Brain pericyte (primary cell): ENCODE measurements at regions not wholly inside any gene's neighbourhood (a gene's known extent, or its start where the extent isn't known, plus 50 kb on each side); places are given as distances from the start of the nearest gene placed in this dataset.
A peak's percentile ranks its signal among the peaks of the same experiment; 100 is the strongest.

Experiments used
- DNase-seq: peaks from one replicate; pipeline ENCODE4 v3.0.0-alpha.2; 2012; ENCODE audit warnings: low read depth, low spot score

DNA sequence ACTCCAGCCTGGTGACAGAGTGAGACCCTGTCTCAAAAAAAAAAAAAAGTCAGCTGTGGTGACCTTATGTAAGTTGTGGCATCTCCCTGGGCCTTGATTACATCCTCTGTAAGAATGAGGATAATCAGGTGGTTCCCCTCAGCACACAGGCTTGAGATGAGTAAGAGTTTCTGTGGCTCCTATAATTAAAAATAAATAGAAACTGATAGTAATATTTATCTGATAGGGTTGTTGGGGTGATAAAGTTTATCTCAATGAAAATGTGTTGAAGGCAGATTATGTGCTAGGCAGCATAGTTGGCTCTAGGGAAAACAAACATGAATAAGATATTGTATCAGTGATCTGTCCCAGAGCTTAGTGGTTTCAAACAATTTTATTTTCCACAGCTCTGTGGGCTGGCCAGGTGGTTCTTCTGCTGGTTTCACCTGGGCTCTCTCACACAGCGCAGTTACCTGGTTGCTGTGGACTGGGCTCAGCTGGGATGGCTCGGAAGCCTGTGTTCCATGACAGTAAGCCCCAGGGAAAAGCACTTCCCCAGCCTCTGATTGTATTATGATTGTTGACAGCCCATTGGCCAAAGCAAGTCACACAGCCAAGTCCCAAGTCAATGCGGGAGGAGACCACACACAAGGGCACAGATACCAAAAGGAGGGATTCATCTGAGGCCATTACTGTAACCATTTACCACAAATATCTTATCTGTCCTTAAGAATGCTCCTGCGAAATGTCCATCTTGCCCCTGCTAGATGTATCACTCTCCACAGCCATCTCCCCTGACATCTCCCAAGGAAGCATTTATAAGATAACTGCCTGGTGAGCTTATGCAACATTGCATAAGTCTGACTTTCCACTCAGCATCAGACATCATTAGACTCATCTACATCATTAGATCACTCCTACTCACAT, 151.7 kb downstream of the NUAK1 start:
- DNase-seq = no peak

DNA sequence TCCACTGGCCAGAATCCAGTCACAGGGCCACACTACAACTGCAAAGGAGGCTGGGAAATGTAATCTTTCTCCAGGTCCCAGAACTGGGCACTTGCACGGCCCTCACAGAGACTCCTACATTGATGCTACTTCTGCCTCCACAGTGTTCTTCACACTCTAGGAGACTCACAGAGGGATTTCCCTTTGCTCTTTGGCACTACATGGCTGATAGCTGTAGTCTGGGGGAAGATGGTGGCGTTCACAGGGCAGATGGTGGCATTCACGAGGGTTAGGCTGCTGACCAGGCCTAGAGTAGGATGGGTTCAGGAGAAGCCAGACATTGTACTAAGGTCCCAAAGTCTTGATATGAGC, 151.1 kb downstream of the NUAK1 start:
- no peak for DNase-seq

DNA sequence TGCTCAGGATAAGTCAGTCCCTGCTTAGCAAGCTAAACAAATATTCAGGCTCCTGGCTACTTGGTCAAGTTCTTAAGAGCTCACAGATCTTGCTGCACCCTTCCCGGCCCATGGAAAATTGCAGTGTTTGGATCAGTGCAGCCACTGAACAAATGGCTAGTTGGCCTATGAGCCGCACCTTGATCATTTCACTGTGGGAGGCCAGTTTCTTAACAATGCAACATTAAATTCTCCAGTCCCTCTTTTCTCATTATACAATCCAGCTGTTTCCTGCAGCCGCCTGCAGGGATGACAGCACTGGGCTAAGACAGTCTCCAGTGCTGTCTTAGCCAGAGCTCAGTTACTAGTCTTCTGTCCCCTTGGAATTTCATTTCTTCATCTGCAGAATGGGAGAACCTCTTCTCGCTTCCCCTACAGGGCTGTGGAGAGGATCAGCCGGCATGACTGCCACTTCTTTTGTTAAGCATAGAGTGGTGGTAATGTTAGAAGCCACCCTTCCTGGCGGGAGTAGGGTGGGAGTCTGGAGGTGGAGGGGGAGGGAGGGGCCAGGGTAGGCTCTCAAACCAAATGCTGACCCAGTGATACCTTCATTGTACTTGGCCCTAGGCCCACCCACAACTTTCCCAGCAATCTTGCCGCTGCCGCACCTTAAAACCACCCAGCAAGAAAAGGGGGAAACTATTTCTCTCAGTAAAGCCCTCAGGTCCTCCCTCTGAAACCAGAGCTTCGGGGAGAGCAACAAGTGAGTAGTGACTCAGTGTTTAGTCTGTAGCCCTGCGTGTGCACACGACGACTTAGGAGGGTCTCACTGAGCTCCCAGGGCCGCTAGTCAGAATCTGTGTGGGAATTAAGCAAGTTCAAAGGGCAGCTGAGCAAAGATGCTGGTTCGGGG, 145.7 kb downstream of the NUAK1 start:
- DNase-seq = no peak

DNA sequence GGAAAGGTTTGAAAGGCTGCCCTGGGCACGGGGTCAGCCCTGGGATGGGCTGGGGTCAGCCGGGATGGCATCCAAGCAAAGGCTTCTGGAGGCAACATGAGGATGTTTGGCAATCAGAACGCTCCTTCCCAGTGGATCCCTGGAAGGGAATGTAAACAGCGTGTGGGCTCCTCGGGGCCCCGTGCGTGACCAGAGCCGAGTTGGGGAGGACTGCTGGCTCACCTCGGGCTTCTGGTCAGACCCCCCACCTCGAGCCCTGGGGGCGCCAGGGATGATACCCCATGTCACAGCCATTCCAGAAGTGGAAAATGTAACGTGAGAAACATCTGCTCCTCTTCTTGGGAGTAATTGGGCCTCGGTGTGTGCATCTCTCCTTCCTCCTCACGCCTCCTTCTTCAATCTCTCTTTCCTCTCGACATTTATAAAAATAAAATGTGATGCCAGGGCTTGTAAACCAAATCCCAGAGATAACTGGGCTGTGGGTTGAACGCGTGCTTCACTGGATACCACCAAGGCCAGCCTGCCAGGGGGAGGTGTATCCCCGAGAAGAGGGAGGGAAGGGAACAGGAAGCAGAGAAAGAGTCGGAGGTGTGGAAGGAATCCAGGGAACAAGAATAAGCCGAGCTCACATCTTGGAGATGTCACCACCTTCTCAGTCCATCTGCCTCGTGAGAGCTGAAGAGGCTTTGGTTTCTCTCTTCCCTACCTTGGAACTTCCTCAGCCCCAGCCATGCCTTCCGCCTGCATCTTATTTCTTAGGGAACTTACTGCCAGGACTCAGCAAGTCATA, 144.8 kb downstream of the NUAK1 start:
- DNase-seq = no peak

DNA sequence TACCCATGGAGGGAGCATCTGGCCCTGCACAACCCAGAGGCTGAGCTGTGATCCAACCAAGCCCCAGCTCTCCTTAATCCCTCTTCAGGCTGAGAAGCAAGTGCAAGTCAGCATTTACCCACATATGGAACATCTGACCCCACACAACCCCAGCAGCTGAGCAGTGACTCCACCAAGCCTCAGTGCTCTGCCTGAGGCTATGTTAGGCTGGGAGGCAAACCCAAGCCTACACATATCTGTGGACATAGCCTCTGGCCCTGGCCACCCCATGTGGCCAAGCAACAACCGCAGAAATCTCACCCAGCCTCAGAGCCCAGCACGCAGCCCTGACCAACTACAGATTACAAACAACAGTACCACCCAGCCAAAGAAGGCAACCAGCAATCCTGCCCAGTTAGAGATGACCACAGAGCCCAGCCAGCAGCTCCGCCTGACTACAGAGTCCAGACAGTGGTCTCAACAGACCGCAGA, 142.8 kb downstream of the NUAK1 start:
- DNase-seq = peak; percentile 55

DNA sequence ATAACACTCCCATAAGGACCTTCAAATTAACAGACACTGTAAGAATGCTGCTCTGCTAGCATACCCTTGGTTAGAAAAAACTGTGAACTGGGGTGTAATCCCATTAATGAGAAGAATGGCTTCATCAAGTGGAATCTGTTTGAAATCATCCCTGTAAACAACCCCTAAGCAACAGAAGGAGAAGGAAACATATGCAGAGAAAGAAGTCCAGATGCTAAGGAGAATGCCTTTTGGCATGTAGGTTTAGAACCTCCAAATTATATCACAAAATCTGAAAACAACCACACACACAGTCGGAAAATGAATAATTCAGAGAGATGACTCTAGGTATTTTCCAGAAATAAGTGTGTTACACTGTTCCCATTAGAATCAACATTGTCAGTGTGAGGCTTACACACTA, 140.2 kb downstream of the NUAK1 start:
- DNase-seq = no peak

DNA sequence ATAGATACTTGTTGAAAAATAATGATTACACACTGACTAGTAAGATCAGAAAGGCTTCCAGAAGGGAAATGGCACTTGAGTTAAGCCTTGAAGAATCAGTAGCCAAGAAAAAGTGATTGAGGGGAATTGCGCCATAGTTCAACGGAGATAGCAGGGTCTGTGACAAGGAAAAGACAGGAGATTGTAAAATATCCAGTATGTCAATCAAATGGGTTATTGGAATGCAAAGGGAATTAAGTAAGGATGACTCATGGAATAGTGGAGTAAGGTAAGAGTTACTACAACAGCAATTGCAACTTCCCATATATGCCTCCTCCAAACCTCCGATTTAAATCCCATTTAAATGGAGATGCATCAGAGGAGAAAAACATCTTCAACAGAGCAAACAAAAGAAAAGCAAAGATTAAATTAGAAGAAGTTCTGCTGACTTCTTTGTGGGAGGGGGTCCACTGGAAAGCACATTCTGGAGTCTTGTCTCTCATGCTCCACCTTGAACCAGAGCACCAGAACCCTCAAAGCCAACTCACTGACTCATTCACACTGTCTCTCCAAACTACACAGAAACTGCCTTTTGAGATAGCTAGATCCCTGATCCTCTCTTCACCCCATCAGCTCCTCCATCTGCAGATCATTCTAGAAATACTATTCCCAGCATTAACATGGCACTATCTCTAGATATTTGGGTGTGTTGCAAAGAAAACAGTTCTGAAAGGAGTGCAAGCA, 138.2 kb downstream of the NUAK1 start:
- no peak for DNase-seq

DNA sequence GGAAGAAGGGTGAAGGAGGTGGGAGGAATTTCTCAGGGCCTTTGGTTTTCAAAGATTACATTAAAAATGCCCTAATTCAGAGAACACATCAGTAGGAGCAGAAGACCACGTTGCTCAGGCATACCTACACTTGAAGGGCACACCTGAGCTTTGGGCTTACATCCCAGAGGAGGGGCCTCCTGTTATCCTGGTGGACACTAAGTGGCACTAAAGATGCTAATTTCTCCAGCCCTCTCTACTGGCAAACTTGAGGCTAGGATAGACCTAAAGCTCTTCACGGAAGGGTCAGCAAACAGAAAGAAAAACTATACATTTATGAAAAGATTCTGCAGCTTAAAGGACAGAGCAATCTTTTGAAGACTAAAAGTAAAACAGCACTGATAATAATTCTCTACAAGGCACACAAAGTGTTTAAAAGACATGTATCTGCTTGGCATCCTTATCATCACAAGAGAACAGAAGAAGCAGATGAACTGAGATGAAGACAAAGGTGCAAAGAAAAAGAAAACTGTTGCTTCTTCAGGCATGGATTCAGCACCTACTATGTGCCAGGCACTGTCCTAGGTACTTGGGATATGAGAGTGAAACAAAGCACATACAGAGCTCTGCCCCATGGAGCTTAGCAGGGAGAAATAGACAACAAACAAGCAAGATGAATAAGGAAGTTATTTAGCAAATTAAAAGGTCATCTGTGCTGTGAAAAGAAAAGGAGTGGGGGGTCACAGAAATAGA, 137.5 kb downstream of the NUAK1 start:
- no peak for DNase-seq

DNA sequence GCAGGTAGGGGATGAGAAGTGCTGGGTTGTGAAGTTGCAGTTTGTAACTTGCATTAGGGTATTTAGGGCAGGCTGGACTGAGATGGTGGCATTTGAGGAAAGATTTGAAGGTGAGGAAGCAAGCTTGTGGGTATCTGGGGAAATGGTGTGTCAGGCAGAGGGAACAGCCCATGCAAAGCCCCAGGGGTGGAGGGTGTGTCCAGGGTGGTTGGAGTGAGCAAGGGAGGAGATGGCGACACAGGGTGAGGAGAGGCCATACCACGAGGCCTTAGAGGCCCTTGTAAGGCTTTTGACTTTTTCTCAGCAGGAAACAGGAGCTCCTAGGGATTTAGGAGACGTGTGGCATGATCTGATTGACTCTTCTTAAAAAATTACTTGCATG, 136.9 kb downstream of the NUAK1 start:
- no peak for DNase-seq

DNA sequence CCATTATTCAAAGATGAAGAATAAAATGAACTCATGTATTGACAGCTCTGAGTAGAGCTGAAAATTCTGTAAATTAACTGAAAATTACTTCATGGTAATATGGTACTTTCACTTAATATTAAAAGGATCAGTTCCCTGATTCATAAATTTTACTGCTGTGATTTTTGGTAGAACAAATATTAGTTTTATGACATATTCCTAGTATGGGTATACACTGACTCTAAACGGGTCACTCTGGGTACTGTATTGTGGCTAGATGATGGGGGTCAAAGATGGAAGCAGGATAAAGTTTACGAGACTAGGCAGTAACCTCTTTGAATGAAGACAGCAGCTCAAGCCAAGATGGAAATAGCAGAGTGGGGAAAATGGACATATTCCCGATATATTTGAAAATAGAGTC, 135.5 kb downstream of the NUAK1 start:
- DNase-seq = no peak

DNA sequence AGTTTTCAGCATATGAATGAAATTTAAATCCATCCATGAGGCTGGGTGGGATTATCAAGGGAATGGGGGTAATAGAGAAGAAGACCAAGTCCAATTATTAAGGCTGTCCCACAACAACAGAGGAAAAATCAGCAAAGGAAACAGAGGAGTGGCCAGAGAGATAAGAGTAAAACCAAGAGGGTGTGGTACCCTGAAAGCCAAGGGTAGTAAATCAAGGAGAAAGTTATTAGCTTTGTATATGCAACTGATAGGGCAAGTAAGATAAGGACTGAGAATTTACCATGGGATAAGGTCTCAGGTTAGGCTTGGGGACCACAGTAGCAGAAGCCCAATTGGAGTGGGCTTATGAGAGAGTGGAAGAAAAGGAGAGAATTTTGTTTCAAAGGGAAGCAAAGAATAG, 134.5 kb downstream of the NUAK1 start:
- no peak for DNase-seq

DNA sequence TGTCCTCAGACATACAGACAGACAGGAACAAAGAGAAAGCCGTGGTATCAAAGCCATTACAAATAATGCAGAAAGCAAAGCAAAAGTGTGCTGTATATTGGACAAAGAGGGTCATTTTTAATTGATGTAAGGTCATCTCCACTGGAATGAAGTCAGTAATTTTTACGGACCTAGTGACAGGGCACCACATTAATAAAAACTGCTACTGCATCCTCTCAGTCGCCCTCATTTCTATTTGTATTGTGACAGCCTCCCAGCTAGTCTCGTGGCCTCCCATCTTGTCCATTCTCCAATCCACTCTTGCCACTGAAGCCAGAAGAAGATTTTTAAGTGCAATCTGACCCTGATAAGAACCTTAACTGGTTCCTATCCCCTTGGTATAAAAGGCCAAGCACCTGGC, 132.4 kb downstream of the NUAK1 start:
- no peak for DNase-seq

DNA sequence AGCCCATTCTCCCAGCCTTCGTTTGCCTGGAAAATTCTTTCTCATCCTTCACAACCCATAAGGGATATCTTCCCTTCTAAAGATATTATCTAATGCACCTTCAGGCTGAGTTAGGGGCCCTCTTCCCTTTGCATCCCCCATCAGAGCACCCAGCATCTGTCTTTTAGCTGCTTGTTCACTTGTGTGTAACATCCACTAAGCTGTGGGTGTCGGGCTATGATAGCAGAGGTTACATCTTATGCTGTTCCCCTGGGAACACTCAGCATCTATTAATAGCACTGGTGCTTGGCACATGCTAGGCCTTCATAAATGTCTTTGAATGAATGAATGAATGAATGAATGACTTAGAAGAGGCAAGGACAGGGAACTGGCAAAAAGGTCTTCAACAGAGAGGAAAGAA, 131.8 kb downstream of the NUAK1 start:
- DNase-seq = no peak

DNA sequence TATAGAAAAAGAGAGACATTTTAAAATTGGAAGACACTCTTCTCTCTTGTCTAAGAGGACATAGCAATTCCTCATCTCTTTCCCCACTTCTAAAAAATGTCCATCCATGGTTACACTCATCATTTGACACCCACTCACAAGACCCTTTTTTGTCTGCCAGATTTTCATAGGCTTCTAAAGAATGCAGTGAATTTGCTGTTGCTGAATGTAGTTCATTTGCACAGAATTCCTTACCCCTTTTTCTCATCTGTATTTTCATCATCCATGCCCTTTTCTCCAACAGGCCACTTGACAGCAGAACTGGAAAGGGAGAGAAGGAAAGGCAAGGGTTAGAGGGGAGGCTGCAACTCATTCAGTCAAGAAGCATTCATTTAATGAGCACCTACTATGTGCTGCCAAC, 128.0 kb downstream of the NUAK1 start:
- DNase-seq = no peak
